AG08395 (cell line): ENCODE measurements at regions not wholly inside any gene's neighbourhood (a gene's known extent, or its start where the extent isn't known, plus 50 kb on each side); places are given as distances from the start of the nearest gene placed in this dataset.
"Not testable (repeated sequence)": the region's sequence is repeated elsewhere in the genome, so short reads cannot be mapped to it uniquely, and the experiment has no call there.

Experiments used
- DNase-seq: peaks from one replicate; pipeline ENCODE4 v3.0.0; 2012; ENCODE audit warnings: mixed read lengths, low spot score

GRCh38 chr16:21422824-21423223 is 144.7 kb upstream of the CRYM start:
- DNase-seq, result not testable (repeated sequence)

- not testable (repeated sequence) for DNase-seq
Observed at GRCh38 chr16:21404699-21405098, 126.6 kb upstream of the CRYM start.

- not testable (repeated sequence) for DNase-seq
Observed at GRCh38 chr16:21397866-21398265, 119.8 kb upstream of the CRYM start.

- not testable (repeated sequence) for DNase-seq
Observed at GRCh38 chr16:21396545-21396944, 118.5 kb upstream of the CRYM start.

GRCh38 chr16:21390634-21391033 is 112.5 kb upstream of the CRYM start:
- not testable (repeated sequence) for DNase-seq

- DNase-seq, result not testable (repeated sequence)
Observed at GRCh38 chr16:21389860-21390259, 111.8 kb upstream of the CRYM start.

GRCh38 chr16:21387757-21388156 is 109.7 kb upstream of the CRYM start:
- not testable (repeated sequence) for DNase-seq

GRCh38 chr16:21386201-21386915 is 108.3 kb upstream of the CRYM start:
- DNase-seq, result not testable (repeated sequence)

GRCh38 chr16:21383682-21384081 is 105.6 kb upstream of the CRYM start:
- DNase-seq, result not testable (repeated sequence)

- not testable (repeated sequence) for DNase-seq
Observed at GRCh38 chr16:21379645-21380044, 101.6 kb upstream of the CRYM start.

GRCh38 chr16:21376196-21376899 is 98.3 kb upstream of the CRYM start:
- DNase-seq, result not testable (repeated sequence)

- not testable (repeated sequence) for DNase-seq
Observed at GRCh38 chr16:21375334-21375733, 97.2 kb upstream of the CRYM start.

- DNase-seq, result not testable (repeated sequence)
Observed at GRCh38 chr16:21373454-21373853, 95.4 kb upstream of the CRYM start.

GRCh38 chr16:21372862-21373261 is 94.8 kb upstream of the CRYM start:
- DNase-seq, result not testable (repeated sequence)

GRCh38 chr16:21372162-21372835 is 94.2 kb upstream of the CRYM start:
- DNase-seq, result not testable (repeated sequence)

GRCh38 chr16:21370791-21371190 is 92.7 kb upstream of the CRYM start:
- DNase-seq, result not testable (repeated sequence)

GRCh38 chr16:21368973-21369942 is 91.2 kb upstream of the CRYM start:
- not testable (repeated sequence) for DNase-seq

- not testable (repeated sequence) for DNase-seq
Observed at GRCh38 chr16:21367733-21368421, 89.8 kb upstream of the CRYM start.

GRCh38 chr16:21366998-21367397 is 88.9 kb upstream of the CRYM start:
- DNase-seq, result not testable (repeated sequence)

- DNase-seq, result not testable (repeated sequence)
Observed at GRCh38 chr16:21365541-21365940, 87.5 kb upstream of the CRYM start.
